CD4-positive, alpha-beta memory T cell (primary cell): ENCODE measurements at regions not wholly inside any gene's neighbourhood (a gene's known extent, or its start where the extent isn't known, plus 50 kb on each side); places are given as distances from the start of the nearest gene placed in this dataset.
A peak's percentile ranks its signal among the peaks of the same experiment; 100 is the strongest.
"Not testable (repeated sequence)": the region's sequence is repeated elsewhere in the genome, so short reads cannot be mapped to it uniquely, and the experiment has no call there.

Source experiments
- CTCF ChIA-PET: fragments of 350-600 bp; sonication (Branson Sonifier 250); formaldehyde crosslinking; loops from one replicate; lab custom pipeline; 2021; ENCODE audit warnings: inconsistent platforms; ENCODE audit not compliant: partially characterized antibody; lab: Charles Lee
- POLR2A ChIA-PET: fragments of 350-600 bp; sonication (Branson Sonifier 250); formaldehyde crosslinking; loops from one replicate; lab custom pipeline; 2021; ENCODE audit not compliant: partially characterized antibody; lab: Charles Lee
- DNase-seq, 5 donors: peaks; one replicate each; pipeline versions ENCODE4 v3.0.0 to v3.0.0-alpha.2; 2020 to 2022; ENCODE audit warnings: mixed read lengths in 1 of 5
- H3K27ac ChIP-seq: one replicate; pipeline ENCODE4 v1.7.0; 2013; ENCODE audit warnings: low read depth, low read length
- H3K27me3 ChIP-seq: 2 replicates; pipeline ENCODE4 v1.7.0; 2013; ENCODE audit warnings: mild to moderate bottlenecking, low read length, moderate library complexity; ENCODE audit not compliant: insufficient read depth
- H3K36me3 ChIP-seq: 2 replicates; pipeline ENCODE4 v1.7.0; 2013; ENCODE audit warnings: mild to moderate bottlenecking, low read length, moderate library complexity; ENCODE audit not compliant: insufficient read depth
- H3K4me1 ChIP-seq: 2 replicates; pipeline ENCODE4 v1.7.0; 2013; ENCODE audit warnings: mild to moderate bottlenecking, low read length, moderate library complexity; ENCODE audit not compliant: insufficient read depth
- H3K4me3 ChIP-seq, 2 donors: one replicate each; pipeline ENCODE4 v1.7.0; 2013; ENCODE audit warnings: low read length in 2 of 2, mild to moderate bottlenecking in 1 of 2
- H3K9me3 ChIP-seq, 2 donors: one replicate each; pipeline ENCODE4 v1.7.0; 2013; ENCODE audit warnings: low read length in 2 of 2, control low read depth in 1 of 2; ENCODE audit not compliant: control insufficient read depth in 1 of 2
- H3K27ac Mint-ChIP-seq, 7 donors: one replicate each; pipeline ENCODE4 v1.8.0; 2020 to 2021; ENCODE audit warnings: mixed read lengths in 7 of 7, mild to moderate bottlenecking in 6 of 7, inconsistent platforms in 3 of 7, moderate library complexity in 3 of 7
- H3K27me3 Mint-ChIP-seq, 2 donors: one replicate each; pipeline ENCODE4 v1.8.0; 2020 to 2021; ENCODE audit warnings: mixed read lengths in 2 of 2
- H3K36me3 Mint-ChIP-seq, 2 donors: one replicate each; pipeline ENCODE4 v1.8.0; 2020 to 2021; ENCODE audit warnings: mixed read lengths in 2 of 2, inconsistent platforms in 1 of 2, mild to moderate bottlenecking in 1 of 2
- H3K4me1 Mint-ChIP-seq, 4 donors: one replicate each; pipeline ENCODE4 v1.8.0; 2020 to 2021; ENCODE audit warnings: mixed read lengths in 4 of 4, mild to moderate bottlenecking in 1 of 4
- H3K4me3 Mint-ChIP-seq, 8 donors: one replicate each; pipeline ENCODE4 v1.8.0; 2020 to 2021; ENCODE audit warnings: mixed read lengths in 8 of 8, mild to moderate bottlenecking in 7 of 8, moderate library complexity in 6 of 8, inconsistent platforms in 3 of 8
- H3K9me3 Mint-ChIP-seq, 8 donors: one replicate each; pipeline ENCODE4 v1.8.0; 2020 to 2021; ENCODE audit warnings: mixed read lengths in 8 of 8, mild to moderate bottlenecking in 5 of 8, inconsistent platforms in 3 of 8, moderate library complexity in 1 of 8
- intact Hi-C: fragments of 100-400 bp; cut with micrococcal nuclease; formaldehyde crosslinking; loops from one replicate; pipeline ENCODE4 v1.15.1; 2023

GRCh38 chr15:58314593-58315216 lies 117.1 kb upstream of the LIPC start:
- Histone ChIP-seq H3K36me3 (no peaks in the 10 kb centered on the region), H3K27me3 (no peaks in the 10 kb centered on the region), H3K27ac (peak overlapping the region; percentile 22), H3K9me3 (no peaks in the 10 kb centered on the region), H3K4me1 (peaks cover 27% of the 10 kb centered on the region), H3K4me3 (no peak overlapping the region)
- H3K27ac Mint-ChIP-seq: peak overlapping the region; percentile 59 to 95 (median 90)
- ChIA-PET CTCF (interaction anchor here (0.7 kb wide), 1 partner anchor 1214 kb away, joined by 3 read pairs; no protein-coding TSS in a partner anchor), POLR2A (no interaction called here)
- H3K4me3 Mint-ChIP-seq: peak overlapping the region in 7 of 8 donors; percentile 25 to 72 (median 56)
- DNase-seq: peak in 4 of 5 donors; percentile 15 to 27 (median 25)
- H3K9me3 Mint-ChIP-seq: peaks cover 0 to 4% (median 0%) of the 10 kb centered on the region in 8 donors
- H3K4me1 Mint-ChIP-seq: peaks cover 25 to 29% (median 27%) of the 10 kb centered on the region in 4 donors
- H3K36me3 Mint-ChIP-seq: no peaks in the 10 kb centered on the region
- intact Hi-C loops: no loop called here
- H3K27me3 Mint-ChIP-seq: no peaks in the 10 kb centered on the region

- Mint-ChIP-seq H3K36me3 (no peaks in the 10 kb centered on the region), H3K4me3 (no peak overlapping the region), H3K27ac (no peak overlapping the region), H3K27me3 (no peaks in the 10 kb centered on the region), H3K4me1 (peaks cover 22 to 26% (median 24%) of the 10 kb centered on the region in 4 donors), H3K9me3 (peaks cover 0 to 4% (median 0%) of the 10 kb centered on the region in 8 donors)
- ChIA-PET CTCF (interaction anchor here (0.6 to 1.5 kb wide), 2 partner anchors 18 to 285 kb away, joined by 3 to 4 read pairs; no protein-coding TSS in a partner anchor), POLR2A (no interaction called here)
- Histone ChIP-seq H3K27ac (no peak overlapping the region), H3K9me3 (no peaks in the 10 kb centered on the region), H3K27me3 (no peaks in the 10 kb centered on the region), H3K4me1 (peaks cover 22% of the 10 kb centered on the region), H3K36me3 (no peaks in the 10 kb centered on the region), H3K4me3 (no peak overlapping the region)
- no peak for DNase-seq
- intact Hi-C loops: no loop called here
Measured at GRCh38 chr15:58318517-58318916, 113.3 kb upstream of the LIPC start.

- H3K9me3 ChIP-seq: no peaks in the 10 kb centered on the region
- H3K27me3 ChIP-seq: no peaks in the 10 kb centered on the region
- H3K4me1 ChIP-seq: no peaks in the 10 kb centered on the region
- Mint-ChIP-seq H3K4me1 (peaks cover under 1 to 3% (median 2%) of the 10 kb centered on the region in 4 donors), H3K27ac (no peak overlapping the region), H3K36me3 (no peaks in the 10 kb centered on the region), H3K4me3 (no peak overlapping the region), H3K27me3 (peaks cover 1 to 4% of the 10 kb centered on the region in 2 donors), H3K9me3 (peaks cover 0 to 5% (median 0%) of the 10 kb centered on the region in 8 donors)
- DNase-seq: no peak
- ChIA-PET POLR2A (no interaction called here), CTCF (no interaction called here)
- no peaks in the 10 kb centered on the region for H3K36me3 ChIP-seq
- intact Hi-C loops: no loop called here
- H3K4me3 ChIP-seq: no peak overlapping the region
- no peak overlapping the region for H3K27ac ChIP-seq
Measured at GRCh38 chr15:58321034-58321433, 110.8 kb upstream of the LIPC start.

- H3K4me3 ChIP-seq: no peak overlapping the region
- DNase-seq: no peak
- Mint-ChIP-seq H3K27me3 (peaks cover 1 to 4% of the 10 kb centered on the region in 2 donors), H3K36me3 (no peaks in the 10 kb centered on the region), H3K4me1 (no peaks in the 10 kb centered on the region), H3K27ac (no peak overlapping the region), H3K4me3 (no peak overlapping the region), H3K9me3 (peaks cover 0 to 4% (median 0%) of the 10 kb centered on the region in 8 donors)
- H3K36me3 ChIP-seq: no peaks in the 10 kb centered on the region
- no peaks in the 10 kb centered on the region for H3K9me3 ChIP-seq
- no peak overlapping the region for H3K27ac ChIP-seq
- ChIA-PET POLR2A (no interaction called here), CTCF (no interaction called here)
- H3K4me1 ChIP-seq: no peaks in the 10 kb centered on the region
- intact Hi-C loops: no loop called here
- H3K27me3 ChIP-seq: no peaks in the 10 kb centered on the region
Measured at GRCh38 chr15:58322253-58322652, 109.5 kb upstream of the LIPC start.

- H3K4me1 ChIP-seq, H3K9me3 ChIP-seq, H3K9me3 Mint-ChIP-seq, H3K27ac ChIP-seq, H3K4me1 Mint-ChIP-seq, H3K36me3 Mint-ChIP-seq, H3K27me3 Mint-ChIP-seq, H3K4me3 Mint-ChIP-seq, H3K4me3 ChIP-seq, H3K27me3 ChIP-seq, DNase-seq, H3K36me3 ChIP-seq, H3K27ac Mint-ChIP-seq, POLR2A ChIA-PET, intact Hi-C loops: not testable (repeated sequence)
- CTCF ChIA-PET: interaction anchor here (0.9 kb wide), 1 partner anchor 16 kb away, joined by 3 read pairs; no protein-coding TSS in a partner anchor
Measured at GRCh38 chr15:58323321-58323720, 108.5 kb upstream of the LIPC start.

- H3K9me3 ChIP-seq: no peaks in the 10 kb centered on the region
- no peak overlapping the region for H3K4me3 ChIP-seq
- CTCF ChIA-PET: no interaction called here
- intact Hi-C loops: no loop called here
- Mint-ChIP-seq H3K36me3 (no peaks in the 10 kb centered on the region), H3K27me3 (peaks cover 1 to 4% of the 10 kb centered on the region in 2 donors), H3K4me3 (no peak overlapping the region), H3K4me1 (no peaks in the 10 kb centered on the region), H3K27ac (no peak overlapping the region), H3K9me3 (peaks cover 0 to 4% (median 0%) of the 10 kb centered on the region in 8 donors)
- H3K27me3 ChIP-seq: no peaks in the 10 kb centered on the region
- H3K27ac ChIP-seq: no peak overlapping the region
- H3K4me1 ChIP-seq: no peaks in the 10 kb centered on the region
- POLR2A ChIA-PET: no interaction called here
- DNase-seq: no peak
- H3K36me3 ChIP-seq: no peaks in the 10 kb centered on the region
Measured at GRCh38 chr15:58324533-58324932, 107.3 kb upstream of the LIPC start.

- no peak overlapping the region for H3K27ac Mint-ChIP-seq
- CTCF ChIA-PET: no interaction called here
- H3K9me3 ChIP-seq: no peaks in the 10 kb centered on the region
- H3K4me1 Mint-ChIP-seq: peaks cover 10 to 31% (median 19%) of the 10 kb centered on the region in 4 donors
- peaks cover 1 to 4% of the 10 kb centered on the region in 2 donors for H3K27me3 Mint-ChIP-seq
- H3K4me3 Mint-ChIP-seq: no peak overlapping the region
- no peak for DNase-seq
- peaks cover 0 to 4% (median 0%) of the 10 kb centered on the region in 8 donors for H3K9me3 Mint-ChIP-seq
- H3K4me1 ChIP-seq: peaks cover 23% of the 10 kb centered on the region
- H3K36me3 Mint-ChIP-seq: no peaks in the 10 kb centered on the region
- no peaks in the 10 kb centered on the region for H3K27me3 ChIP-seq
- POLR2A ChIA-PET: no interaction called here
- intact Hi-C loops: no loop called here
- H3K36me3 ChIP-seq: no peaks in the 10 kb centered on the region
- H3K4me3 ChIP-seq: no peak overlapping the region
- H3K27ac ChIP-seq: no peak overlapping the region
Measured at GRCh38 chr15:58327958-58328357, 103.8 kb upstream of the LIPC start.
